ENCODE measurements at regions not wholly inside any gene's neighbourhood (a gene's known extent, or its start where the extent isn't known, plus 50 kb on each side); places are given as distances from the start of the nearest gene placed in this dataset.

GRCh38 chr11:111194860-111195568, 50.5 kb upstream of the POU2AF2 start:
- no peak for DNase-seq (ENCODE audit: low spot score)

GRCh38 chr11:111193924-111194490, 51.5 kb upstream of the POU2AF2 start:
- no peak for DNase-seq (ENCODE audit: low spot score)

- DNase-seq (ENCODE audit: low spot score), result no peak
Observed at GRCh38 chr11:111189466-111189865, 56.1 kb upstream of the POU2AF2 start.

- no peak for DNase-seq (ENCODE audit: low spot score)
Observed at GRCh38 chr11:111186308-111186915, 59.1 kb upstream of the POU2AF2 start.

GRCh38 chr11:111185266-111185665, 60.3 kb upstream of the POU2AF2 start:
- no peak for DNase-seq (ENCODE audit: low spot score)

- DNase-seq (ENCODE audit: low spot score), result no peak
Observed at GRCh38 chr11:111183706-111184105, 61.8 kb upstream of the POU2AF2 start.

GRCh38 chr11:111179184-111179910, 66.2 kb upstream of the POU2AF2 start:
- DNase-seq (ENCODE audit: low spot score), result no peak

- DNase-seq (ENCODE audit: low spot score), result no peak
Observed at GRCh38 chr11:111177037-111177871, 68.3 kb upstream of the POU2AF2 start.

- DNase-seq (ENCODE audit: low spot score), result no peak
Observed at GRCh38 chr11:111176603-111177002, 68.9 kb upstream of the POU2AF2 start.

- no peak for DNase-seq (ENCODE audit: low spot score)
Observed at GRCh38 chr11:111173221-111173620, 72.3 kb upstream of the POU2AF2 start.

- DNase-seq (ENCODE audit: low spot score), result no peak
Observed at GRCh38 chr11:111172321-111172862, 73.1 kb upstream of the POU2AF2 start.

GRCh38 chr11:111170761-111171379, 74.7 kb upstream of the POU2AF2 start:
- DNase-seq (ENCODE audit: low spot score), result no peak

GRCh38 chr11:111169367-111169766, 76.2 kb upstream of the POU2AF2 start:
- no peak for DNase-seq (ENCODE audit: low spot score)

- no peak for DNase-seq (ENCODE audit: low spot score)
Observed at GRCh38 chr11:111168871-111169270, 76.7 kb upstream of the POU2AF2 start.

GRCh38 chr11:111167666-111168065, 77.9 kb upstream of the POU2AF2 start:
- DNase-seq (ENCODE audit: low spot score), result no peak

GRCh38 chr11:111166598-111166997, 78.9 kb upstream of the POU2AF2 start:
- DNase-seq (ENCODE audit: low spot score), result no peak

GRCh38 chr11:111162305-111162704, 83.2 kb upstream of the POU2AF2 start:
- no peak for DNase-seq (ENCODE audit: low spot score)

GRCh38 chr11:111157571-111157970, 88.0 kb upstream of the POU2AF2 start:
- no peak for DNase-seq (ENCODE audit: low spot score)

GRCh38 chr11:111155021-111155420, 90.5 kb upstream of the POU2AF2 start:
- no peak for DNase-seq (ENCODE audit: low spot score)

- no peak for DNase-seq (ENCODE audit: low spot score)
Observed at GRCh38 chr11:111153194-111153593, 92.3 kb upstream of the POU2AF2 start.

GRCh38 chr11:111148953-111149352, 96.6 kb upstream of the POU2AF2 start:
- no peak for DNase-seq (ENCODE audit: low spot score)

Data from LoVo (cell line).